NCI-H2227 (cell line): ENCODE measurements at regions not wholly inside any gene's neighbourhood (a gene's known extent, or its start where the extent isn't known, plus 50 kb on each side); places are given as distances from the start of the nearest gene placed in this dataset.
"Not testable (repeated sequence)": the region's sequence is repeated elsewhere in the genome, so short reads cannot be mapped to it uniquely, and the experiment has no call there.

Experiments
- DNase-seq: peaks from one replicate; lab custom pipeline; 2025; ENCODE audit not compliant: unreplicated experiment; lab: John Stamatoyannopoulos, UW

DNA sequence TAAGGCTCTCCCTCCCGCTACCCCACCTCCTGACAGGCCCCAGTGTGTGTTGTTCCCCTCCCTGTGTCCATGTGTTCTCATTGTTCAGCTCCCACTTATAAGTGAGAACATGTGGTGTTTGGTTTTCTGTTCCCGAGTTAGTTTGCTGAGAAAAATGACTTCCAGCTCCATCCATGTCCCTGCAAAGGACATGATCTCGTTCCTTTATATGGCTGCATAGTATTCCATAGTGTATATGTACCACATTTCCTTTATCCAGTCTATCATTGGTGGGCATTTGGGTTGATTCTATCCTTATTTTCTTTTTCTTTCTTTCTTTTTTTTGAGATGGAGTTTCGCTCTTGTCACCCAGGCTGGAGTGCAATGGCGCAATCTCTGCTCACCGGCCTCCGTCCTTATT is 57.8 kb upstream of the RASSF3 start:
- not testable (repeated sequence) for DNase-seq

- DNase-seq, result not testable (repeated sequence)
Observed at GRCh38 chr12:64553689-64554088, 56.6 kb upstream of the RASSF3 start.

DNA sequence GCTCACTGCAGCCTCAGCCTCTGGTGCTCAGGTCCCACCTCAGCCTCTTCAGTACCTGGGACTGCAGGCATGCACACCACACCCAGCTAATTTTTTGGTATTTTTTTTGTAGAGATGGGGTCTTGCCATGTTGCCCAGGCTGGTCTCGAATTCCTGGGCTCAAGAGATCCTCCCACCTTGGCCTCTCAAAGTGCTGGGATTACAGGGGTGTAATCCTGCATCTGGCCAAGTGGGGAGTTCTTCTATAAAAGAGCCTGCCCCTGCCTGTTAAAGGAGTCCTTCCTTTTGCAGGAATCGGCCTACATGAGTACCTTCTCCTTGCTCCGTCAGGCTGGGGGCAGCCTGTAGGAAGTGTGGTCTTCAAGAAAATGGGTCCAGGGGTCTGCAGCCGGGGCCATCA is 54.1 kb upstream of the RASSF3 start:
- DNase-seq, result no peak

DNA sequence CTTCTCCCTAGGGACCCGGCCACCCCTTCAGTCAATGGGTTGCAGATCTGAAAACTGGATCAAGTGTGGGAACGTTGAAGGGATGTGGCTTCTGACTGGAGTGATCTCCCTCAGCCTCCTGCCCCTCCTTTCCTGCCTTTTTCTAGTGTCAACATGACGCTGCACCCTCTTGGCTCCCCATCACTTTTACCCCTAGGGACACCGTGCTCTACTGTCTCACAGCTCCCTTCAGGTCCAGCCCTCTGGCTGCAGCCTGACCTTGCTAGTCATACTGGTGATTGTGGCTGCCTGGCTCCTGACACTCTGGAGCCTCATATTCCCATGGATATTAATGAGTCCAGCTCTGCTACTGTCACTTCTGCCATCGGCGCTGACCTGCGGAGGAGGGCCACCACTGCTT is 51.5 kb upstream of the RASSF3 start:
- no peak for DNase-seq

GRCh38 chr12:64560396-64561301 is 49.6 kb upstream of the RASSF3 start:
- peak; percentile 46 for DNase-seq
